Prostate gland (tissue), 2 donors: ENCODE measurements at regions not wholly inside any gene's neighbourhood (a gene's known extent, or its start where the extent isn't known, plus 50 kb on each side); places are given as distances from the start of the nearest gene placed in this dataset.

Experiments
- CTCF ChIP-seq, 4 experiments: fragments of 200-600 bp in 2 of 4; fragments of 450-650 bp in 2 of 4; sonication (generic) in 2 of 4; IDR thresholded peaks; 1 replicate in 3 of 4; 2 replicates in 1 of 4; pipeline ENCODE4 v1.5.1; 2016 to 2019; ENCODE audit warnings: antibody characterized with exemption in 4 of 4, mild to moderate bottlenecking in 2 of 4, moderate library complexity in 2 of 4
- POLR2A ChIP-seq: fragments of 450-650 bp; IDR thresholded peaks from one replicate; pipeline ENCODE4 v1.6.1; 2016; ENCODE audit warnings: antibody characterized with exemption, mild to moderate bottlenecking
- POLR2AphosphoS5 ChIP-seq: sonication (generic); formaldehyde crosslinking; IDR thresholded peaks from one replicate; pipeline ENCODE4 v1.6.1; 2017; ENCODE audit warnings: antibody characterized with exemption

- TF ChIP-seq CTCF (IDR thresholded peaks at IDR 0.05) (no peak), POLR2A (no peak), POLR2AphosphoS5 (no peak)
Observed at GRCh38 chr5:99005506-99005905, 76.7 kb upstream of the CHD1 start.
